ENCODE measurements at regions not wholly inside any gene's neighbourhood (a gene's known extent, or its start where the extent isn't known, plus 50 kb on each side); places are given as distances from the start of the nearest gene placed in this dataset.

DNA sequence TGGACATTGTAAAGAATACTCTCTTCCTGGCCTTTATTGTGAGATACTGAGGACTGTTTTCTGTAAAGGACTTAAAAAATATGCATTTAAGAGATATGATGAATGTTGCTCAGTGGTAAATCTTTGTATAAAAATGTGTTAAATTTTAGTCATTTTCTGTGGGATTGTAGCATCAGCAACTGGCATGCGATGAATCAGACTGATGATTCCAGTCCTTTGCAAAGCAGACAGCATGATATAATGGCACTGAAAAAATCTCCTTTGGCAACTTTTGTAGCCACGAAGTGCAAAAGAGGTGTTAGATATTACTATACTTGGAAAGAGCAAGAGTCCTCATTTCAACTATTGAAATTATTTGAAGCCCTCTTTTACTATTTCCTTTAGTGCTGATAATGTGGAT is 678.7 kb downstream of the PLCL1 start:
- FAIRE-seq, result no peak

DNA sequence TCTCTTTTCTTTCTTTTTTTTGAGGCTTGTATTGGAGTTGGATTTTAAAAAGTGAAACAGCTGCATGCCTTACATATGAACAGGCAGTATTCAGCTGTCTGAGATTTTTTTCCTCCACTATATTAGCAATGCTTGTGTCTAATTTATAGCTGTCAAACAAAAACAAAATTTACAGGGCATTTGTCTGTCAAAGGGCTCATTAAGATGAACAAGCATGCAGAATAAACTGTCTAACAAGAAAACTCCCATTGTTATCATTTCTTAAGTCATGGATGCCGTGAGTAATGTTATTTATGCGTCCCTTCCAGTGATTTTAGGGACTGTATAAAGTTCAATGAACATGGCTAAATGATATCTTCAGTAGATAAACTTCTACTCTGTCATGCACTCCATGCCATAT is 674.7 kb downstream of the PLCL1 start:
- no peak for FAIRE-seq

DNA sequence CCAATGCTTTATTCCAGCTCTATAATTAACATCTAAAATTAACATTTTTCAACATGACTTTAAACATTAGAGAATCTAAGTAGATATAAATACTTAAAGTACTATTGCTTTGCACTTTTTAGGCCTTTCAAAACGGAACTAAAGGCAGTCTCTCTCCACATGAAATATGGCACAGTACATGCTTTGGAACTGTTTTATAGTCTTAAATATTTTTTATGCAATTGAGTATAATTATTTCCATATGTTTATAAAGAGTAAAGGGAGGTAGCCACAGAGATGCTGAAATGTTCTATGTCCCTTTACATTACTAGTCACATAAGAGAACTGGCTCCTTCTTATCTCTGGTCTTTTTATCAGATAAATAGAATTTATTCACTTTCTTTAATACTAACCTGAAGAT is 674.0 kb downstream of the PLCL1 start:
- no peak for FAIRE-seq

DNA sequence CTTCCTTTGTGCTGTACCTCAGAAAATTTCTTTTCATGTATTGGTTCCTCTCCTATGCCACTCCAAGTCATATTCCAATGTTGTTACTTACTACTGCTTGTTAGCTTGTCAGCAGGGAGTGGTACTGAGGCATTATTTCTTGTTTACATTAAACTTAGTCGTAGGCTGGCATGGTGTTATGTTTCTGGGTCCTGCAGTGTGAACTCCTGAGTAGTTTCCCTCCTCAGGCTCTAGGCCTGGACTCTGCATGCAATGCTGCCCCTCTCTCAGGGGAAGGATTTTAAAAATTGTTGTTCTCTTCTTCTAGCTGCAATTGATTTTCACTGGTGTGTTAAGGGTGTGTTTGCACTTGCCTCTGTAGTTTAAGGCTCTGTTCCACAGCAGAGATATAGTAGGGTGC is 671.6 kb downstream of the PLCL1 start:
- FAIRE-seq, result no peak

DNA sequence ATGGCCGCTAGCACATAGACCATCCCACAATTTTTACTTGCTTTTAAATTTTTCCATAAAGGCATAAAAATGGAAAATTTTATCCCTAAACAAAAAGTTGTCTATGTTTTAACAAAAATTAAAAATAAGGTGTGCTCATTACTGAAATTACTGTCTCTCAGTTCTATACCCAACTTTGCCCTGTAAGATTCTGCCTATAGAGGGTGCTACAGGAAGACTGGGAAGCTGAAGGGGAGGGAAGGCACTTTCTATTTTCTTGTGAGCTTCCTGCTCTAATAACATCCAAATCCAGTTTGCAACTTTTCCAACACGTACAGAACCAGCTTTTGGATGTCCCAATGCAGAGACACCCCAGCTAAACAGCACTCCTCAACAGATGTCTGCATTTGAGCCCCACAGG is 666.9 kb downstream of the PLCL1 start:
- FAIRE-seq, result no peak

DNA sequence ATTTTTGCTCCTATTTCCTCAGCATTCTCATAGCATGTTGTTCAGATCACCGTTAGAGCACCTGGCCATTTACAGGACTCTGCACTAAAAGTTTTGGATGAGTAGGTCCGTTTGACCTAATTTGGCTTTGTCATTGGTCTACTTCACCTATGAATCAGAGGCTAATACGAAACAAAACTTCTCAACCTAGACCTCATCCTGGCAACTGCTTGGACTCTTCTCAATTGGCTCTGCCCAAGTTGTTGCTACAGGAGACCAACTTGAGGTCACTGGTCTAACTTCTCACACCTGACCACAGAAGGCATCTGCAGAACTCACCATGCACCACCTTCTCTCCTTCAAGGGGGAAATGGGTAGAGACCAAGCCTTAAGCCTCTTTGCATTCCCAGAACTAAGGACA is 663.7 kb downstream of the PLCL1 start:
- FAIRE-seq, result no peak

DNA sequence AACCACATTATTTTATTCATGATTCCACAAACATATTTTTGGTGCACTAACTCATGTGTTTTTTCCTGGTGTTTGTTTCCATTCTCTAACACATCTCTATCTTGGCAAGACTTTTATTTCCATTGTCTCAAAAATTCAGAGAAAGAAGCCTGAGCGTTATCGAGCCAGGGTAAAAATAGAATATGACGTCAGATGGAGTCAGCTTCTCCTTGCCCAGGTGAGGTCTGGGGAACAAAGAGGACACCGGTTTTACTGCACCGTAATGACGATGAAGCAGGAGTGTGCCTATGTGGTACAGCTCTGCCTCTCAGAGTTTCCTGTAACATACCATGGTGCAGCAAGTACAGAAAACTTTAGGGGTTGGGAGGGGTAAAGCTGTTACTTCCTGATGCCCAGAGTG is 661.6 kb downstream of the PLCL1 start:
- no peak for FAIRE-seq

DNA sequence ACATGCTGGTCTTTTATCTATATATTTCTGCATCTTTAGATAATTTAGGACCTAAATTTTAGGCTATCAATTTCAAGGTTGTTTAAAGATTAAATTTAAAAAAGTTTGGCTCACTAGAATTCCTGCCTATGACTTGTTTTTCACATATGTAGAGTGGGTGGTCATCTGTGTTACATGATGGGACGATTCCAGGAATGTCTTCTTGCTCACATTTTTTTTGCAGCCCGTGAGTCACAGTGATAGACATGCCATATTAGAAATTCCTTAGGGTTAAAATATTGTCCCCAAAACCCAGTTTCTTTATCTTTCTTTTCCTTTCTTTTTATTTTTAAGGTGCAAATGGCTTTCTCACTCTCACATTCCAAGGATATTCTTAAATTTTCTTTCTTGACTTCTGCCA is 652.0 kb downstream of the PLCL1 start:
- no peak for FAIRE-seq

DNA sequence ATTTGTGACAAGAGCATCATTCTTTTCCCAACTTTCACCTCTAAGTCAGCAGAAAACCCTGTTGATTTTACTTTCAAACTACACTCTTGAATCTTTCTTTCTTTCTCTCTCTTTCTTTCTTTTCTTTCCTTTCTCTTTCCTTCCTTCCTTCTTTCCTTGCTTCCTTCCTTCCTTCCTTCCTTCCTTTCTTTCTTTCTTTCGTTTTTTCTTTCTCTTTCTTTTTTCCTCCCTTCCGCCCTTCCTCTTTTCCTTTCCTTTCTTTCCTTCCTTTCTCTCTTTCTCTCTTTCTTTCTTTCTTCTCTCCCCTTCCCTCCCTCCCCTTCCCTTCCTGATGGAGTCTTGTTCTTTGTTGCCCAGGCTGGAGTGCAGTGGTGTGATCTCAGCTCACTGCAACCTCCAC is 649.5 kb downstream of the PLCL1 start:
- no peak for FAIRE-seq

DNA sequence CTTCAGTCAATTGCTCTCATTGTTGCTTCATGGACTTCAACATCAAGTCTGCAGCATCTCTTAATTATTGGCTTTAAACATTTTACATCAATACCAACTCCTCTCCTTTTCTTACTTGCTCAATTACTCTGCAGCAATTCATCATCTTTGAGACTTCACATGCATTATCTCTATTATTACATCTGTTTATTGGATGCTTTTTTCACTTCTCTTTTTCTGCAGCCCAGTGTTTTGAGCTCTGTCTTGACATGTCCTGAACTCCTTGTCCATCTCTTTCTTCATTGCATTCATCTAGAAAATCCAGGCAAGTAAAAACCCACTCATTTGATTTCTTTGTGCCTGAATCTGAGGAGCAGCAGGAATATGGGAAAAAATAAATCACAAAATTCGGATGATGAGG is 647.9 kb downstream of the PLCL1 start:
- FAIRE-seq, result no peak

DNA sequence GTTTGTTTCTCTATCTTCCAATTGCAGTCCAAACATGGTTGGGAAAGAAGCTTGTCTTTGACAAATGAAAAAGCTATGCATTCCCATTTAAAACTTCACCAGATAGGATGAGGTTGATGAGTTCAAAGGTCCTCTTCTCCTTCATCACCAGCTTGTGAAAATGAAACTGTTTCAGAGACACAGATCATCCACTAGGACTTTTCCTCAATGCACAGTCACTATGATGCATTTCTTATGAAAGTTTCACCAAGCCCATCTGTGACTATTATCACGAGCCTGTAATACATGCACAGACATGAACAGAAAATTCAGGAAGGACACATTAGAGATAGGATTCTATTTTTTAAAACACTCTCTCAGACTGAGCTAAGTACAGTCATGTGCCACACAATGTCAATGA is 644.4 kb downstream of the PLCL1 start:
- no peak for FAIRE-seq

DNA sequence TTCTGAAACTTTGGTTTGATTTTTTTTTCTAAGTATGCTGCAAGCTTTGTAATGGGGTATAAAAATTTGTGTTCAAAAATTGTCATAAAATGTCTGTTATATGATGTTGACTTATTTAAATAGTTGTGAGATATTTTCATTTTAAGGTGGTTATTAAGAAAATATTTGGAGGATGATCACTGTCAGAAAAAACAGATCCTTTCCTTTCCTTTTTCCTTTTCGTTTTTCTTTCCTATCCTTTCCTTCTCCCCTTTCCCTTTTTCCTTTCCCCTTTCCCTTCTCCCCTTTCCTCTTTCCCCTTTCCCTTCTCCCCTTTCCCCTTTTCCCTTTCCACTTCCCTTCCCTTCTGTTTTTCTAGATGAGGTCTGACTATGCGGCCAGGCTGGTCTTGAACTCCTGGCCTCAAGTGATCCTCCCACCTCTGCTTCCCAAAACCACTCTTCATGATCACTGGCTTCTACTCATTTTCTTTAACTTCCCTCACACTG is 640.5 kb downstream of the PLCL1 start:
- FAIRE-seq, result no peak

DNA sequence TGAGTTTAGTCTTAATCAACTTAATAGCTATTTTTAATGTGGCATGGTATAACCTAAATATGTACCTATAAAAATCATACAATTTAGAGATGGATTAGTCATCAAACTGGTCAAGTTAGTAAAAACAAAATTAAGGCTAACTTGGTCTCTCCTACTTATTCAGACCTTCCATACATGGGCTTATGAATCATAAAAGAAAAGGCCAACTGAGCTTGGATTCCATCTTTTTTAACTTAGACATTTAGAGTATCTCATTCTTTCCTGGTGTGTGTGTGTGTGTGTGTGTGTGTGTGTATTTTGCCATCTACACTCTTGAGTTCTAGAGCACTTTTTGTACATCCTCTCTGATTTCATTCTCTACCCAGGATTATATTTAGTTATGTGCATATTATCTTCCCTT is 637.5 kb downstream of the PLCL1 start:
- no peak for FAIRE-seq

DNA sequence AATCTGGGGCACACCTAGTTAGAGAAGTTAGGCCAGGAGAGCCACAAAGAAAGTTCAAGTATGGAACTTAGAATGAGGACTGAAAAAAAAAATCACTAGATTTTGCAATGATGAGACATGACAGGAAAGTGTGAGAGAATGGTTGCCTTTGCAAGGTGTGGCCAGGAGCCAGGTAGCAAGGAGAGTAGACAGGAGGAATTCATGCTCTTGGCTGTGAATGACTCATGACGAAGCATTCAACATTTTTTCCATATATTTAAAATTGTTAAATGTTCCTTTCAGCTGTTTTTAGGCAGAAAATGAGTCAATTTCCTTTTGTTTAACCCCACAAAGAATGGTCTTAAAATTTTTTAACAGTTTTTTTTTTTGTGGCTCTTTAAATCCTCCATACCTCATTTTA is 636.9 kb downstream of the PLCL1 start:
- no peak for FAIRE-seq

DNA sequence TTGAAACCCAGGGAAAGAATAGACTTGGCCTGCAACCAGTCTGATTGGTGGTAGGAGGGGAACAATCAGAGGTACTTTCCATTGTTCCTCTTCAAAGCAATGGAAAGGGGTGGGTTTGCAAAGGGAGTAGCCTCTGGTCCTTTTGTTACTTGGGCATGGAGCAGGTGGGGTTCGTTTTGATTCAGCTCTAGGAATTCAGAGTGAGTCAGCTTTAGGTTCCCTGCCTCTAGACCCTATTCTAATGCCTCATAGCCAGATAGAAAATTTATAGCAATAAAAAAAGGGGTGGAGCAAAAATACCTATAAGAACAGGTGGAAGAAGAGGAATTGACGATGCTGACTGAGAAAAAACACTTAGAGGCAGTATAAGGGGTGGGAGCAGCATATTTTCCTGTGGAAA is 636.4 kb downstream of the PLCL1 start:
- no peak for FAIRE-seq

DNA sequence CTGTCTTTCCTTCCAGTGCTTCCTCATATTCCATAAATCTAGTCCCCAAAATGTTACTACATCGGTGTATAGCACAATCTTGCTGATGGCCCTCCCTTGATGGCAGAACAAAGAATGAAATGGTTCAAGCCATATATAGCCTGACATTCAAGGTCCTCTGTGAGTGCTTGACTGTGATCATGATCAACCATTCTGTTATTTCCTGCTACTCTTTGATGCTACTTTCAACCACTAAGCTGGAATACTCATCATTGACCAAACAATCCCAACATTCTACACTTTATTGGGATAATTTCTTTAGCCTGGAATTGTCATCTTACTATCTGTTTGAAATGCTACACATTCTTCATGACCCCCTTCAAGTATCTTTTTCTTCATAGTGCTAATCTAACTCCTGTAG is 633.9 kb downstream of the PLCL1 start:
- no peak for FAIRE-seq

DNA sequence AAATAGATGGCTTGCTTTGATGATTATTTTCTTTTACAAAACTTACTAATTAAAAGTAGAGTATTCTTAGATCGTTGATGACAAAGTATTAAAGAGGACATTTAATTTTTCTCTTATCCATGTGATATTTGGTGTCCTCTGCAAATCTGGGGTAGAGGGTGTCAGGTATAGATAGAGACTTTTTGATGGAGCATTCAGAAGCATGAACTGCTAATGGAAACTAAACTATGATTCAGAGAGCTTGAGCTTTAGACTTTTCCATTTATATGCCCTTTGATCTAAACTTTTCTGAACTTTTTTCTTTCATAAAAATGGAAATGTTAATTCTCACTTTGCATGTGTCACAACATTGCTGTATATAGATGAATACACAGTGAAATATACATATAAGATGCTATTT is 619.7 kb downstream of the PLCL1 start:
- FAIRE-seq, result no peak

DNA sequence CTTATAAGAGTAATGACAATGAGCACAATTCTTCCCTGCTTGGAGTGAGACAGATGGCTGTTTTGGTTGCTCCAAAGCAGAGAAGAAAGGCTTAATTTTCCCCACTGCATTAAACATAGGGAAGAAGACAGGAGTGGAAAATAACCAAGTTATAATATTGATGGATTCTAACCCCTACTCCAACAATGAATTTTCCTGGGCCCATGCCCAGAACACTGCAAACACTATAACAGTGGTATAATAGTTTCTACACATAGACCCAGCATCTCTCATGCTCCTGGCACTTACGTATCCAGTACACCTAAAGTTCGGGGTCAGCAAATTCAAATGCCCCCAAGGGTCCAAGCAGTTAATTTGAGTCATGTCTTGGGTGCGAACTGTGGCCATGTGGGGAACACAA is 613.4 kb downstream of the PLCL1 start:
- FAIRE-seq, result no peak

DNA sequence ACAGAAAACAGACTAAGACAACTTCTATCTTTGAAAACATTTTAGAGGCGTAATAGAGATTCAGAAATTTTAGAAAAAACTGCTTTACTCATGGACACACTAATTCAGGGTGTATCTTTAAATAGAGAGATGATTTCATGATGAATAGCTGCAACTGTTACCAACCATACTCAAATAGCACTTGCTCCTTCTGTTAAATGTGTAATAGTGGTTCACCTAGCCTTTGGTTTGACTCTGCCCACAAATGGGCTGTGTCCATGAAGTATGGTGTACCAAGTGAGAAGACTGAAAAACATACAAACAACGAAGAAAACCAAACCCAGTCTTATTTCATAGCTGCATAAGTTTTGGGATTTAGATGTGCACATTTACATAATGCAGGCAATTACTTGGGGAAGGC is 610.6 kb downstream of the PLCL1 start:
- FAIRE-seq, result no peak

DNA sequence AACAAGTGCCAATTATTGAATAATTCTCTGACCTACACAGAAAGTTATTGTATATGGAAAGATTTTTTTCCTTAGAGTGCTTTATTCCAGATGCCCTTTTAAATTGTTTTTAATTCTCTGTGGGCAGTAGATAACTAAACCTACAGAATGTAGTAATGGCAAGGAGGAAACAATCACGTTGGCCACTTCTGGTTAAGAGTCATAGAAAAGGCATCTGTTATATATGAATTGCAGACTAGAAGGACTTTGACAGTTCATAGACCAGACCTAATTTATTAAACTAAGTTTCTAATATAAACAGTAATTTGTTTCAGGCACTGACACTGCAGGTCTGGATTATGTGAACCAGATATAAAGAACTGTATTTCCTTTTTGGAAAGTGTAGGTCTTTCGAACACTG is 607.5 kb downstream of the PLCL1 start:
- FAIRE-seq, result no peak

DNA sequence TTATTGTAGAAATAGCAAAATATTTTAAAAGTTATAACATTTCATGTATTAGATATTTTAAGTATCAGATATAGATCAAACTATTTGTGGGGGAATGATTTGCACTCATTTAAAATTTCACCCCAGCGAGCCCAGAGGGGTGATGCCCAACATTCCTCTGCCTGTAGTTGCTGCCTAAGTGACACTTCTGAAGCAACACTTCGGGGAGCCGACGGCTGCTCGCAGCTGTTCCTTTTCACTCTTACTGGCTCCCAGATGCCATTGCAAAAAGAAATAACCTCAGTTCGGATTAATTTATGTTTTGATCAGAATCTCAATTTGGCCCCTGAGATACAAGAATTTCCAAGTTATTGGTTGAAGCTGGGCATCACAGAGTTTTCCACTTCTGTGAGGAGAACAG is 603.8 kb downstream of the PLCL1 start:
- FAIRE-seq, result no peak

DNA sequence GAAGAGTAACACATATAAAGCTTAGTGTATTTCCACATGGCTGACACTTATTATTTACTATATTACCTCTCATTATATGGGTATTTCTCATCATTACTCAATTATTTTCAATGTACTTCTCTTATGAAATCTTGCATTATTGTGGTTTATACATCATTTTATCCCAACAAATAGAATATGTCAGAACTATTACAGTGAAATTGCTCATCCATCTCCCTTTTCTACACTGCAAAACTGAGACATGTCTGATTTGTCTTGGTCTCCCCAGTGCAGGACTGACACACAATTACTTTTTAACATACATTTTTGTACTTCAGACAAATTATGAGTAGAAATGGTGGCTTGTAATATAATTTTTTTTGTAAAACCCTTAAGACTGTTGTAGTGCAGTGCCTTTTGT is 600.9 kb downstream of the PLCL1 start:
- no peak for FAIRE-seq

DNA sequence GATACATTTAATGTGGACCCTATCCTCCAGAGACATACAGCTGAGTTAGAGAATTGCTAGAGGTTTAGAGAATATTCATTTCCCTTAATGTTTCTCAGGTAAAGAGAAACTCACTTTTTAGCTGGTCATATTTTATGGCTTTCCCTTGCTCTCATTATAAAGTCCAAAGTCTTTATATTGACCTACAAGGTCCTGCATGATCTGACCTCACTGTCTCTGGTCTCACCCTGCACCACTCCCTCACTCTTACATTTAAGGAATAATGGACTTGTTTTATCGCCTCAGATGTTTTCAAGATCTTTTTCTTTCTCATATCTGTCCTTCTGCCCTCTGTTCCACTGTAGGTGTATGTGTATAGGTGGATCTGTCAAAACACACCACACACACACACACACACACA is 597.3 kb downstream of the PLCL1 start:
- no peak for FAIRE-seq

DNA sequence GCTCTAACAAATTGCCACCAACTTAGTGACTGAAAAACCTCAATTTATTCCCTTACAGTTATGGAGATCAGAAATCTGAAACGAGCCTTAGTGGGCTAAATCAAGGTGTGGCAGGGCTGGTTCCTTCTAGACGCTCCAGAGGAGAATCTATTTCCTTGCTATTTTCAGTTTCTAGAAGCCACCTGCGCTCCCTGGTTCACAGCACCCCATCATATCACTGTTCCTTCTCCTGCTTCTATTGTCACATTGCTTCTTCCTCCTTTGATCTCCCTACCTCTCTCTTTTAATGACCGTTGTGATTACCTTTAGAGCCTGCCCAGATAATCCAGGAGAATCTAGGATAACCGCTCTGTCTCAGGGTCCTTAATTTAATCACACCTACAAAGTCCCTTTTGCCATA is 596.6 kb downstream of the PLCL1 start:
- FAIRE-seq, result no peak

DNA sequence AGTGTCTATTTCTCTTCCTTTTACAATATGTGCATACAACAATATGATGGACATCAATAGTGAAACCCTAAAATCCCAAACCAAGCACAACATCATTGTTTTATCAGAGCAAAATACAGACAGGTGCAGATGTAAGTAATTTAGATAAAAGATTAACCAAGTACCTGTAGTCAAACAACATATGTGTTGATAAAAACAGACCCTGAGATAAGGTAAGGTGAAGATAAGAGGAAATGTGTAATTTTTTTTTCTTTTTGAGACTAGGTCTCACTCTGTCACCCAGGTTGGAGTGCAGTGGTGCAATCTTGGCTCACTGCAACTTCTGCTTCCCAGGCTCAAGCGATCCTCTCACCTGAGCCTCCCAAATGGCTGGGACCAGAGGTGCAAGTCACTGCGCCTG is 589.8 kb downstream of the PLCL1 start:
- FAIRE-seq, result no peak

DNA sequence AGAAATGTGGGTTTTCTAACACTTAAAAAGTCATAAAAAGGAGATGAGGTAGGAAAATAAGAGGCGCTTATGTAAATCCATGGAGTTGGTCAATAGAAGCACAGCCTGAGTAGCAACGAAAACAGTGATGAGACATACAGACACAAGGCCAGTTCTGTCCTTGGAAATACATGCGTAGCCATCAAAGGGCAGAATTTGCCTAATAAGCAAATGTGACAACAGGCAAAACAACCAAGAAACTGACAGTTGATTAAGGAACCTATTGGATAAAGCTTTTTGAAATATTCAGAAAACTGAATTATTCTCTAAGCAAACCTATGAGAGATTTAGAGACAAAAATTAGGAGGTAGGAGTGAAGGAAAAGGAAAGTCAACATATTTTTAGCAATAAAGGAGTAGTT is 586.3 kb downstream of the PLCL1 start:
- FAIRE-seq, result no peak
